ENCODE measurements at regions not wholly inside any gene's neighbourhood (a gene's known extent, or its start where the extent isn't known, plus 50 kb on each side); places are given as distances from the start of the nearest gene placed in this dataset.
"Not testable (repeated sequence)": the region's sequence is repeated elsewhere in the genome, so short reads cannot be mapped to it uniquely, and the experiment has no call there.

DNA sequence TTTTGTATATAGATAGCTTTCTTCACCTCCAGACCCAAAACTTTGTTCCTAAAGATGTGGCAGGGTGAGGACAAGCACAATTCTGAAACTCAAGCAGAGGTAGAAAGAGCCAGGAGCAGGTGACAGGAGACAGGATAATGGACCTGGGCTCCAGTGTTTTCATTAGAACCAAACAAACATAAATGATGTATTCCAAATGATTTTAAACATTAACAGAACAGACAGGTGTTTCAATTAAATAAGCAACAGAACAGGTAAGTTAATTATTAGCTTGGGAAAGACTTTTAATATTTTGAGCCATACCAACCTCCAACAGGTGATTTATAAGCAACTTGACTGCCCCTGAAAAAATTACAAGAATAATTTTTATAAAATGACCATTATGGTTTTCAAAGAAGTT, 459.4 kb upstream of the LCORL start:
- no peak for DNase-seq (ENCODE audit: low read depth, low spot score)

DNA sequence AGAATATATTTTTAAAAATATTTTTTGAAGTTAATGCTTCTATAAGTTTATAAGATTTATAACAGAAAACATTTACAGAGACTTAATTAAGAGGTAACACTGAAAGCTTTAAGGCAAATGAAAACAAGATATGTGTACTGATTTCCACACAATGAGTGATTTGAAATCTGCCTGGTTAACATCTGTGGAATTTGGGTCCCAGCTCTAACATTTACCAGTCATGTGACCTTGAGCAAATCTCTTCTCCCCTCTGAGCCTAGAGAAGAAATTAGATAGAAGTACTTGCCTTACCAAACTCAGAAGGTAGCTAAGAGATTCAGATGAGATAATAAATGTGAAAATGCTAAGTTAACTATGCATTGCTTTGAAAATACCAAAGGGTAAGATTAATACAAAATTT, 458.8 kb upstream of the LCORL start:
- no peak for DNase-seq (ENCODE audit: low read depth, low spot score)

DNA sequence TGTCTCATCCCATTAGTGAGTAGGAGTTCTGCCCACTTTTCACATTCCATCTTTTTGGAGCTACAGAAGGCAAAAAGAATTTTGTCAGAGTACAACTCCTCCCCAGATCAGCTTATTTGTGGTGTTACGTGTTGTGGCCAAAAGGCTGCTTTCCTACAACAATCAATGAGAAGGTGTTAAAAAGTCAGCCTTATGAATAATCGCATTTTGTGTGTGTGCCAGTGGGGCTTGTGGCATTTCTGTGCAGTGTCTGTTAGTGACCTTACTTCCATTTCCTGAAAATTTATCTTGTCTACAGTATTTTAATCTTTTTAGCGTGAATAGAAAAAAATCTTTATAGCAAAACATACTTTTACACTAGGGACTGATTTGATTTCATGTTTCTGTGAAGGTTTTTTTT, 458.3 kb upstream of the LCORL start:
- DNase-seq (ENCODE audit: low read depth, low spot score), result no peak

DNA sequence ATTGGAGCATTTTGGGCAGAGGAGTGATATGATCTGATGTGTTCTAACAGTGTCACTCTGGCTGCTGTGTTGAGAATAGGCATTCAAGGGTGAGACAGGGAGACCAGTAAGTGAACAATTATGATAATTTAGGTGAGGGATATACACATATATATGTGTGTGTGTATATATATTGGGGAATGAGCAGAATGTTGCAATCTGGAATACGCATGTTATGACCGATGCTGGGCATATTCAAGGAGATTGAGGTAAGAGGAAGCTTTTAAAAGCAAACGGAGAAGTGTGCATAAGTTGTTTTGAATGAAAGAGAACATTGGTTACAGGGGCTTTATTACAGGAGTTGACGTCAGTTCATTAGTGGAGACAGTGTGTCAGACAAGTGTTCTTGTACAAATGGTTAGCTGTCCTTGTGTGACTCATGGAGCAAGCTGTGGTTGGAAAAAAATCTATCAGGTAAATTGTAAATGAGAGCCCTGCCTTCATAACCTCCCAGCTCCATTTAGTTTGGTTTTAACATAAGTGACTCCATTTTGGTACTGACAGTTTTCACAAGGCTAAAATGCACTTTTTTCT, 442.5 kb upstream of the LCORL start:
- DNase-seq (ENCODE audit: low read depth, low spot score), result no peak

DNA sequence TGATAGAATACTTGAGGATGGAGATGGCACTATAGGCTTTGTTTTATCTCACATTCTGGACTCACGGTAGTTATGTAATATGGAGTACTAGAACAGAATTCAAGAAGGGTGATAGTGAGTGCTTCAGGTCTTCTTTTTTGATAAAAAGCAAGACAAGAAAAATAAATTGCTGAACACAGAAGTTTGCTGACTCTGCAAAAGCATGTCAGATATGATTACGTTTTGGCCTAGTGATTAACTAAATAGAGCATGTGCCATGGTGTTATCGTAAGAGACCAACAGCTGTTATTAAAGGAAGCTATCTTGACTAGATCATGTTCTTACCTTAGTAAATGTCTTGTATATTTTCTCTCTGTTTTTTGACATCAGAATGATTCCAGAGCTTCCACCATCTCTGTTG, 436.9 kb upstream of the LCORL start:
- DNase-seq (ENCODE audit: low read depth, low spot score), result no peak

DNA sequence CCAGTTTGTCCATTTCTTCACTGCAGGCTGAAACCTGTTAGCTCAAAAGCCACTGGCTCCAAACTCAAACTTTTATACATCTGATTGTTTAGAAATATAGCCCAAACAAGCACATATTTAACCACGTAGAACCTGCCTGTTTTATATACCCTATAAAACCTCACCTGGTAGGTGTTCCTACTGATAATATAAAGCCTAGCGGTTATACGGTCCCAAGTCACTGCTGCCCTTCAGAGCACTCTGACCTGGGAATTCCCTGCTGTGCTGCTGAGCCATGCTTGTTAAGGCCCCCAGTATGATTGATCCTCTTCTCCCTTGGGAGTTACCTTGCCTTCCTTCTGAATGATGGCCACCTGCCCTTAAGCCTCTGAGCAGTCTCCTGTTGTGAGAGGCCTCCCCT, 432.8 kb upstream of the LCORL start:
- DNase-seq (ENCODE audit: low read depth, low spot score), result no peak

DNA sequence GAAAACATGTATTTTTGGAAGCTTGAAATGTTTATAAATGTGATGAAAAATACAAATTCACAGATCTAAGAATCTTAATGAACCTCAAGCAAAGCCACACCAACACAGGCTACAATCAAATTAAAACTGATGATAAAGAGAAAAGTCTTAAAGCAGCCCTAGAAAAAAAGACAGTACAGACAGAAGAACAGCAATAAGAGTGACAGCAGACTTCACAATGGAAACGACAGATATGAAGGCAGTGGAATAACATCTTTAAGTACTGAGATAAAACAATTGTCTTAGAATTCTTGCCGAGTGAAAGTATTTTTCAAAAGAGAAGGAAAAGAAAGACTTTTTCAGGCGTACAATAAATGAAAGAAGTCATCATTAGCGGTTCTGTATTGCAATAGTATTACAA, 423.6 kb upstream of the LCORL start:
- no peak for DNase-seq (ENCODE audit: low read depth, low spot score)

DNA sequence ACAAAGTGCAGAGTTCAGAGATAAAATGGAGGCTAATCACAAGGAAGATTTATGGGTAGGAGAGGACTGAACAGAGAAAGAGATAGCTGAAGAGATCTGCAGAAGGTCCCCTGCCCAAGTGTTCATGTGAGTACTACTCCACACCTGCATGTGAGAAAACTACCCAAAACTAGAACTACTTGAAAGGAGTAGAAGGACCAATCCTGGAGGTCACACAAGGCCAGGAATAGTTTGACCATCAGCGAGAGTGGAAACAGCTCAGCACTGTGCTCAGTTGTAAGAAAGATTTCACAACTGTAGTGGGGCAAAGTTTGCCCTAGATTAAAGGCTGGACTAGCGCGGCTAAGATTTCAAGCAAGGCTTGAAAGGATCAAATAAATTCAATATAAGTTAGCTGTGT, 422.7 kb upstream of the LCORL start:
- no peak for DNase-seq (ENCODE audit: low read depth, low spot score)

DNA sequence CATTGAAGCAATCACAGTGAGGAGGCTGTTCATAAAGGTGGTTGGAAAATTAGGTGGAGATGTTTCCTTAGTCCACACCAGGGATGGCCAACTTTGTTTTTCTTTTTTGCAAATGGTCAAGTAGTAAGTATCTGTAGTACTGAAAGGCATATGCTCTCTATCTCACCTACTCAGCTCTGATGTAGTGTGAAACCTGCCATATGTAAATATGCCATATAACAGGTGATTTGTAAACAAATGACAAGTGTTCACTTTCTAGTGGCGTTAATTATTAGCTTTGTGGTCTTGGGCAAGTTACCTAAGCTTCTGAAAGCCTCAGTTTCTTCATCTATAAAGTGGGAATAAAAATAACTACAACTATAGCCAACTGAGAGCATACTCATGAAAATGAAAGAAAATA, 421.4 kb upstream of the LCORL start:
- no peak for DNase-seq (ENCODE audit: low read depth, low spot score)

DNA sequence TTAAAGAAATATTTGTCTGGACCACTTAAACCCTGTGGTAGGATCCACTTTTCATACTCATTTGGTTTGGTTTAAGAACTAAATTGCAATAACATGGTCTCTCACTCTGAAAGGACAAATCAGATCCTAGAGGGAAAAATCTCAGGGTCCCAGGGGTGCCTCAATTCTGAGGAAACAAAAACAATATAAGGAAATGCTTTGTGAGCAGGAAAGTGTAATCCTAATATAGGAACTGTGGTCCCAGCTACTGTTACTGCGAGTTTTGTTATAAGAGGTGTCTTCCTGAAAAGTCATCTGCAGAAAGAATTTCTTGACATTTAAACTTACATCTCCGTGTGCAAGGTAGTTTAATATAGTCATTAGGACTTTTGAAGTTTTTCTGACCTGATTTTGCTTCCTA, 420.1 kb upstream of the LCORL start:
- DNase-seq (ENCODE audit: low read depth, low spot score), result no peak

DNA sequence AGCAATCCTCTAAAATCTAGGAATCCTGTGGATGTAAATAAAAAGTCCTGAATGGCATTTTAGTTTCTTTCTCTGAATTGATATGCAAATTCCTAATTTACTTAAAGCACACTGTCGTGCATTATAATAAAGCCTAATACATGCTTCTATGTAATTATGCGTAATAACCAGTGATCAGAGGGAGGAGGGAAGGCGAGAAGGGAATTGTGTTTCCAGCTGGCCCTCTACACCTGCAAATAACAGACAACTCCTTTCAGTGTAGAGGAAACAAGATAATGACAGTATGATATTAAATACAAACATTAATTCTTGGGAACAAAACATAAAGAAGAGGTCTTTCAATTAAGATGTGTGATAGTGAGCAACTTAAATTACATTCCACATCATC, 419.6 kb upstream of the LCORL start:
- no peak for DNase-seq (ENCODE audit: low read depth, low spot score)

DNA sequence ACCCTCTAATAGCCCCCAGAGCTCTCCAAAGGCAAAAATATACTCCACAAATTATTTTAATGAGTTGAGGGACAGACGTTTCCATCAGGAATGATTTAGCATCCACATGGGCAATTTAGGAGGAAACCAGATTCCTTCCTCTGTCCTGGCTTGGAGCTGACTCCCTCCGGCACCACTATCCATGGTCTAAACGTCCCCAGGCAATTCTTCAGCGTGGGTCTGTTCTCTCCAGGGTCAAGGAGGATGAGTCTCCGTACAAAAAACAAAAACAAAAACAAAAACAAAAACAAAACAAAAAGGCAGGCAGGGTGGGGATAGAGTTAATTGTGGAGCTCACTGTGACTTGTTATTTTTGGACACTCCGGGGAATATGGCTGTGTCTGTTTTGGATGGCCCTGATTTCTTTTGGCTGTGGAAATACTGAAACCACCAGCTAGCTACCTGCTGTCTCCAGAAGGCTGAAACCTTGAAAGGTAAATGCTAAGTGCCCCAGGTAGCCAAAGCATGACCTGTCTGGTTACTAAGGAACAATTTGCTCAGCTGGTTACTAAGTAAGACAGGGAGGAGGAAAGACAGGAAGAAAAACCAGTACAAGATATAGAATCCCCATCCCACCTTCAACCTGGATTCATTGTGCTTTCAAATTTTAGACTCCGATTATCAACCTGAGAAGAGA, 419.1 kb upstream of the LCORL start:
- no peak for DNase-seq (ENCODE audit: low read depth, low spot score)

DNA sequence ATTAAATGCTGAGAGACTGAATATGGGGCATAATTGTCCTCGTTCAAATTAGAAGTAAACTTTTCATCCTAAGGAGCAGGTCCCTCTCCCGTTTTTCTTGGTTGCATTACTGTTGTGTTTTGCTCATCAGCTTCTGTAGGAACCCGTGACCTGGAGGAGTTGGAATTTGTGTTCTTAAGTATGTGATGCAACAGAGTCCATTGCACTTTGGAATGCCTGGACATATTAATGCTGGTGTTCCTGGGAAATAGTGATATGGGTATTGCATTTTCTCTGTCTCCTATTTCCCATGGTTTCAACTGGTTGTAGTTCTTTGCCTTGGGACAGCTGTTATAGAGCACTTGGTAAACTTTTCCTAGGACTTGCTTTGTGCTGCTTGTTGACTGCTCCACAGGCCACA, 417.8 kb upstream of the LCORL start:
- DNase-seq (ENCODE audit: low read depth, low spot score), result no peak

DNA sequence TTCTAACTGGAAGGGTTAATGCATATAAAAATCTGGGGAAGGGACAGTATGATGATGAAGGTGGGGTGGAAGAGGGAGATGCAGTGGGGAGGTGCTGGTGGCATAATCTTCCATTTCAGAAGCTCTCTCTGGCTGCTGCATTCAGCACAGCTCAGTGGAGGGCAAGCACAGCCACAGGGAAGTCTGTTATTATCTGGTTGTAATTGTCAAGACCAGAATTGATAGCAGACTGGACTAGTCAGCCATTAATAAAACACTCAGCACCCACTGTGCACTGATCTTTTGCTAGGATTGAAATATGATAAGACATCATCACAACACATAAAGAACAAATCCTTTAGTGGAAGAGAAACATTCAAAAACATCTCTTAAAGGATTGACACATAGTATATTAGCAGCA, 414.2 kb upstream of the LCORL start:
- no peak for DNase-seq (ENCODE audit: low read depth, low spot score)

DNA sequence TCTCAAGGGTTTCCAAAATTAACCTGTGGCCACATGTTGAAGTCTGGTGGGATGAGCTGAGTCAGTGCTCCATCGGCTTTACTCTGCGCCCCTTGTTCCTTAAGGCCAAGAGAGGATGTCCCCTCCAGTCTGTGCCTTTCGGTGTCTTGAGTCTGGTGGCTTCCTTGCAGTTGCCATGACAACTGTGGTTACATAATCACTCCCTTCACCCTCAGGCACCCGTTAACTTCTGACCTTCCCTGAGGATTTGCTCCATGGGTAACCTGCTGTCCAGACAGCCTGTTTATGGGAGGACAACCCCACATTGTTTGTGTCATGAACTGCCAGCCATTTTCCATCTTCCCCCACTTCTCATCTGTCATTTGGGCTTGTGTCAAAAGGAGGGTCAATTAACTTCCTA, 401.1 kb upstream of the LCORL start:
- no peak for DNase-seq (ENCODE audit: low read depth, low spot score)

DNA sequence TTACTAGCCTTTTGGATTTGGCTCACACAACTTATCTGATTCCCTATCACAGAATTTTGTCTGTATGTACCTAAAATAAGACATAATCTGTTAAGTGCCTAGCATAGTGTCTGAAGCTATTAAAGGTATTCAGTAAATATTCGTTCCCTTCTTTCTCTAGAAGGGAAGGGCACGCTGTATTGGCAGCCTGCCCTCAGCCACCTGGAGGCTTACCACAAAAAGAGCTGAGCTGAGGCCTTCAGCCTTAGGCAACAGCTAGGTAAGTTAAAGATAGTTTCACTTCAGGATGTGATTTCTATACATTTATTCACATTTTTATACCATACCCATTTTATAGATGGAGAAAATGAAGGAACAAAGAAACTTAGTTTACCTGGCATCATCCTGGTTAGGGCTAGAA, 400.0 kb upstream of the LCORL start:
- no peak for DNase-seq (ENCODE audit: low read depth, low spot score)

DNA sequence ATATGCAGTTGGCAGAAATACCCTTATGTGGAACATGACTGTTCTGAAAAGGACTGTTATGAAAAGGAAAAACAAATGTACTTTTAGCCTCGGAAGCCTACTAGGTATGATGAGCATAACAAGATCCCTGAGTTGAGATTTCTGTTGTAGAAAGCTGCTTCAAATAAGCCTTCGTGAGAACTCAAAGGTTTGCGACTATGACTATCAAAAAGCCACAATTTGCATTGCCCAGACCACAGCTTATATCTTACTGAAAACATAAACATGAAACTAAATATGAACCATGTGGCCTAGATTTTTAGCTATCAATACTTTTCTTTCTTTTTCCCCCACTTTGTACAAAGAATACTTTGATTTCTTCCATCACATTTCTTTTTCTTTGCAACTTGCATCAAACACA, 398.2 kb upstream of the LCORL start:
- DNase-seq (ENCODE audit: low read depth, low spot score), result no peak

DNA sequence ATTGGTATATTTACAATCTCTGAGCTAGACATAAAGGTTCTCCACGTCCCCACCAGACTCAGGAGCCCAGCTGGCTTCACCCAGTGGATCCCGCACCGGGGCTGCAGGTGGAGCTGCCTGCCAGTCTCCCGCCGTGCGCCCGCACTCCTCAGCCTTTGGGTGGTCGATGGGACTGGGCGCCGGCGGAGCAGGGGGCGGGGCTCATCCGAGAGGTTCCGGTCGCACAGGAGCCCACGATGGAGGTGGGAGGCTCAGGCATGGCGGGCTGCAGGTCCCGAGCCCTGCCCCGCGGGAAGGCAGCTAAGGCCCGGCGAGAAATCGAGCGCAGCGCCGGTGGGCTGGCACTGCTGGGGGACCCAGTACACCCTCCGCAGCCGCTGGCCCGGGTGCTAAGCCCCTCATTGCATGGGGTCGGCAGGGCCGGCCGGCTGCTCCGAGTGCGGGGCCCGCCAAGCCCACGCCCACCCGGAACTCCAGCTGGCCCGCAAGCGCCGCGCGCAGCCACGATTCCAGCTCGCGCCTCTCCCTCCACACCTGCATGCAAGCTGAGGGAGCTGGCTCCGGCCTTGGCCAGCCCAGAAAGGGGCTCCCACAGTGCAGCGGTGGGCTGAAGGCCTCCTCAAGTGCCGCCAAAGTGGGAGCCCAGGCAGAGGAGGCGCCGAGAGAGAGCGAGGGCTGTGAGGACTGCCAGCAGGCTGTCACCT, 396.8 kb upstream of the LCORL start:
- DNase-seq (ENCODE audit: low read depth, low spot score), result not testable (repeated sequence)

DNA sequence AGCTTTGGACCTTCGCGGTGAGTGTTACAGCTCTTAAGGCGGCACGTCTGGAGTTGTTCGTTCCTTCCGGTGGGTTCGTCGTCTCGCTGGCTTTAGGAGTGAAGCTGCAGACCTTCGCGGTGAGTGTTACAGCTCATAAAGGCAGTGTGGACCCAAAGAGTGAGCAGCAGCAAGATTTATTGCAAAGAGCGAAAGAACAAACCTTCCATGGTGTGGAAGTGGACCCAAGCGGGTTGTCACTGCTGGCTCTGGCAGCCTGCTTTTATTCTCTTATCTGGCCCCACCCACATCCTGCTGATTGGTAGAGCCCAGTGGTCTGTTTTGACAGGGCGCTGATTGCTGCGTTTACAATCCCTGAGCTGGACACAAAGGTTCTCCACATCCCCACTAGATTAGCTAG, 396.1 kb upstream of the LCORL start:
- not testable (repeated sequence) for DNase-seq (ENCODE audit: low read depth, low spot score)

DNA sequence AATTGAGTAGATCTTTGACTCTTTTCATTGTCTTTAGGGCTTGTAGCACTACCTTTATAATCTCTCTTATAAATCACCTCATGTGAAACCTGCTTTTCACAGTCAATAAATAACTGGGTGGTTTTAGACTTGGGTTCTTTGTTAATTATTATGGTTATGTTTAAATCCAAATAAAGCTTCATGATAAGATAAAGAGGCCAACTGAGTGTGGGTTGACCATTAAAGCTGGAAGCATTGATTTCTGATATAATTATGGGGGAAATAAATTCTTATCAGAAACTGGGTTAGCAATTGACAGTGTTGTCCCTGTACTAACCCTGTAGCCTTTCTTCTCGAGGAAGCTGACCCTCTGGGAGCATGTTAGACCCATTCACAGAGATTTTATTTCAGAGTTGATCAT, 384.7 kb upstream of the LCORL start:
- DNase-seq (ENCODE audit: low read depth, low spot score), result no peak

DNA sequence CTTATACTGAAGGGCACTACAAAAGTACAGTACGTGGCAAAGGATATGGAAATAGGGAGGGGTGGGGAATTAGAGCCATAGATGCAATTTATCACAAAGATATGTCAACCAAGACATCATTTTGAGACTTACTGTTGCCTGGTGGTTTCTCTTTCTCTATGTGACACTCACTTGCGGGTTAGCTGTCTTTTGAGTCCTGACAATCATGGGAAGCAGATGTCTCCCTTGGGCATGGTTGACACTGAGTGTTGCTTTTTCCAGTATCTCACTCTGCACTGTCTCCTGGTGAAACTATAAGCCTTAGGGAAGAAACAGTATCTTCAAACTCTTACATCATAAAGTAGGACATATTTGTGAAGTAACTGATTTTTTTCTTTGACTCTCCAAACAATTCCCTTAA, 383.5 kb upstream of the LCORL start:
- DNase-seq (ENCODE audit: low read depth, low spot score), result no peak

DNA sequence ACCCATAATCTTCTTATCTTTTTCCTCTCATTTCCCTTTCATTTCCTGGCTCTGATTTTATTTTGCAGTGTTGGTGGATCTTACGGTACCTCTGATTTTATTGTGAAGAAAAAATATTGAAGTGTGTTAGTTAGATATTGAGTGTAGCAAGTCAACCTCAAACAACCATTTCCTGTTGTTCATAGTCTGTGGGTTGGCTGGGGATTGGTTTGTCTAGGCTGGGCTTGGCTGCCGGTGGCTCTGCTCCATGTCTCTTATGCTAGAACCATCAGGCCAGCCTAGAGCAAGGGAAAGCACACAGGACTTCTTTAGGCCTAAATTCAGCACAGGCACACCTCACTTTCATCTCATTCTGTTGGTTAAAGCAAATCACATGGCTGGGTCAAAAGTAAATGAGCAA, 383.1 kb upstream of the LCORL start:
- no peak for DNase-seq (ENCODE audit: low read depth, low spot score)

DNA sequence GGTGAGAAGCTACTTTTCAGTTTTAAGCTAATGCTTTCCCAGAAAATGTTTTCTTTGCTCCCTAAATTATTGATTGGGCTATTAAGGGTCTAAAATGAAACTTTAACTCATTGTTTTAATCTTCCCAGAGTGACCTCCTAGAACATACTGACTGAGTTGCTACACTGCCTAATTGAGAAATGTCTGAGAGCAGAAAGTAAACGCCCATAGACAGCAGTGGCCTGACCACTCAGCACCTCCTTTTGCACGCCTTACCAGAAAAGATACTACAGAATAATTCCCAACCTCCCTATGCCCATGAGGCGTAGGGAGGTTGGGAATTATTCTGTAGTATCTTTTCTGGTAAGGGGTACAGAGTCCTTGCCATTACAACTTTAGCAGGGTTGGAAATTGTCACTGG, 381.8 kb upstream of the LCORL start:
- DNase-seq (ENCODE audit: low read depth, low spot score), result no peak

DNA sequence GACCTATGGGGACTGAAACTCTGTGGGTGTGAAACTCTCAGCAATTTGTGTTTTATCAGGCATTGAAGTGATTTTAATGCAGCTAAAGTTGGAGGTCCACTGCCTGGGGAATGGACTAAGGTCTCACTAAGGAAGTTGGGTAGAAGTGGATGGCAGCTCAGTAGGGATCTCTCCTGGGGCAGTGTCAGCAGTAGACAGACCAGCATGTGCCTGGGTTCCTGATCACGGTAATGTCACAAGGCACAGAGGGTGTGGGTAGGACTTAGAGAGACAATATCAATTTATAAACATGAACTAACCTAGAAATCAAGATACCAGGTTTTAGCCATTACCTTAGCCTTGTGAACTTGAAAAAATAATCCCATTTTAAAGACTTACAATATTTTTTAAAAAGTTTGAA, 380.3 kb upstream of the LCORL start:
- no peak for DNase-seq (ENCODE audit: low read depth, low spot score)

Measured in iPS DF 19.7 (cell line).